Esophagus (tissue), 2 donors: ENCODE measurements at regions not wholly inside any gene's neighbourhood (a gene's known extent, or its start where the extent isn't known, plus 50 kb on each side); places are given as distances from the start of the nearest gene placed in this dataset.
"Not testable (repeated sequence)": the region's sequence is repeated elsewhere in the genome, so short reads cannot be mapped to it uniquely, and the experiment has no call there.

Experiments
- H3K27ac ChIP-seq, 2 donors: one replicate each; pipeline ENCODE4 v1.5.1; 2013; ENCODE audit warnings: low read depth in 2 of 2, mild to moderate bottlenecking in 2 of 2, inconsistent platforms in 1 of 2, low read length in 1 of 2, moderate library complexity in 1 of 2
- H3K27me3 ChIP-seq, 2 donors: one replicate each; pipeline ENCODE4 v1.6.1; 2013; ENCODE audit warnings: low read length in 2 of 2, control low read depth in 1 of 2, mild to moderate bottlenecking in 1 of 2; ENCODE audit not compliant: insufficient read depth in 2 of 2, control insufficient read depth in 1 of 2
- H3K36me3 ChIP-seq, 2 donors: one replicate each; pipeline ENCODE4 v1.6.1; 2013; ENCODE audit warnings: low read length in 1 of 2; ENCODE audit not compliant: control insufficient read depth in 2 of 2, insufficient read depth in 2 of 2
- H3K4me1 ChIP-seq, 2 donors: one replicate each; pipeline ENCODE4 v1.6.1; 2013; ENCODE audit warnings: low read length in 1 of 2; ENCODE audit not compliant: control insufficient read depth in 2 of 2, insufficient read depth in 2 of 2
- H3K4me3 ChIP-seq, 2 donors: one replicate each; pipeline ENCODE4 v1.5.1; 2013; ENCODE audit warnings: low read length in 2 of 2, mild to moderate bottlenecking in 2 of 2, low read depth in 1 of 2, moderate library complexity in 1 of 2
- H3K9me3 ChIP-seq, 2 donors: one replicate each; pipeline ENCODE4 v1.6.1; 2013; ENCODE audit warnings: mild to moderate bottlenecking in 2 of 2, low read depth in 1 of 2, low read length in 1 of 2, moderate library complexity in 1 of 2; ENCODE audit not compliant: control insufficient read depth in 2 of 2, insufficient read depth in 1 of 2
- WGBS, 2 donors: extraction: QIAGEN DNeasy Blood & Tissue Kit; methylation state at CpG; one replicate each; pipeline ENCODE4 v1.1.7; 2013; 5-methylcytosine and 5-hydroxymethylcytosine counted together
- donor health status: healthy with polysubstance abuse.
- donor health status: Bipolar disorder and iron deficiency.

- Histone ChIP-seq H3K4me1 (no peaks in the 10 kb centered on the region), H3K9me3 (no peaks in the 10 kb centered on the region), H3K4me3 (no peak overlapping the region), H3K27me3 (no peaks in the 10 kb centered on the region), H3K36me3 (no peaks in the 10 kb centered on the region), H3K27ac (no peak overlapping the region)
- WGBS, 2 donors, result 43 to 70% methylated on average over 1 of the region's 1 CpG
Observed at GRCh38 chr4:99736846-99737245, 79.2 kb upstream of the C4orf54 start.

DNA sequence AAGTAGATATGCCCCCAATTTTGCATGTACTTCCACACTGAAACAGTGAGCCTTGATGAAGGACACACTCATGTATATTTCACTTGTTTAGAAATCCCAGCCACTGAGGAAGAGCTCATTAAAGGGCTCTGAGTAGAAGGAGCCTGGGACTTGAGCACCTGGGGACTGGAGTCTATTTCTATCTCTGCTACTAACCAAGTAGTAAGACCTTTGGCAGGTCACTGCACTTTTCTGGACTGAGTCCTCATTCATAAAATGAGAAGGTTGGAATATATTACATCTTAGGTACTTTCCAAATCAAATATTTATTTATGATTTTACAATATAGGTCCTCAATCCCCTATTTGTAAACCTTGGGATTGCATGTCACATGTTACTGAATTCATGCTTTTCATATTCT, 78.2 kb upstream of the C4orf54 start:
- Histone ChIP-seq H3K9me3 (no peaks in the 10 kb centered on the region), H3K27me3 (no peaks in the 10 kb centered on the region), H3K4me1 (no peaks in the 10 kb centered on the region), H3K4me3 (no peak overlapping the region), H3K27ac (no peak overlapping the region), H3K36me3 (no peaks in the 10 kb centered on the region)

- Histone ChIP-seq H3K27me3 (no peaks in the 10 kb centered on the region), H3K9me3 (no peaks in the 10 kb centered on the region)
- WGBS, 2 donors, result 89 to 92% methylated on average over 2 of the region's 2 CpGs
Observed at GRCh38 chr4:99734583-99735322, 77.1 kb upstream of the C4orf54 start.

DNA sequence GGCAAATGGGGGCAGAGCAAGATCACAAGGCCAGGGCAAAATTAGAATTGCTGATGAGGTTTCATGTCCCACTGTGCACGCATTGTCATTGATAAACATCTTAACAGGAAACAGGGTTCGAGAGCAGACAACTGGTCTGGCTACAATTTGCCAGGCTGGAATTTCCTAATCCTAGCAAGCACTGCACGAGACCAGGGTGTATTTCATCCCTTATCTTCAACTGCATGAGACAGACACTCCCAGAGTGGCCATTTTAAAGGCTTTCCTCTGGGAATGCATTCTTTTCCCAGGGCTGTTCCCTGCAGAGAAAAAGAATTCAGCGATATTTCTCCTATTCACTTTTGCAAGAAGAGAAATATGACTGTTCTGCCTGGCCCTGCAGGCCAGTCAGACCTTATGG, 75.8 kb upstream of the C4orf54 start:
- H3K4me1 ChIP-seq, H3K27ac ChIP-seq, H3K9me3 ChIP-seq, H3K36me3 ChIP-seq, H3K4me3 ChIP-seq, H3K27me3 ChIP-seq: not testable (repeated sequence)
- 73 to 82% methylated on average over 4 of the region's 4 CpGs for WGBS, 2 donors

More at GRCh38 chr4:99734583-99735322, 77.1 kb upstream of the C4orf54 start:
- Histone ChIP-seq H3K4me3 (no peak overlapping the region), H3K4me1 (no peaks in the 10 kb centered on the region), H3K27ac (no peak overlapping the region), H3K36me3 (no peaks in the 10 kb centered on the region)

DNA sequence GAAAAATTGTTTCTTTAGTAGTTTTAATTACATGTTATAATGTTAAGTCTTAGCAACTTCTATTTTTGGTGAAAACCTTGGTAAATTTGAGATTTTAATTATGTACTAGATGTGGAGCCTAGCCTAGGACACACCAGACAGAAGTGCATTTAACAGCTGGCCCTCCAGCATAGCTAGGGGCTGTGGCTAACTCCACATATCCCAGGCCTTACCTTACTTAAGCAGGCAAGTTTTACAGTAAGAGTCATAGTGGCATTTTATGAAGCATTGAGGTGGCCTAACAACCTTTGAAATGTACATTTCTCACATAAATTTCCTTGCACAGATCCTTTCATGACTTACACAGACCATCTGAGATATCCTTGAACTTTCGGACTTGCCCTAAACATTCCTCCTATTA, 71.6 kb upstream of the C4orf54 start:
- no peaks in the 10 kb centered on the region for H3K36me3 ChIP-seq
- H3K4me3 ChIP-seq, result no peak overlapping the region
- no peaks in the 10 kb centered on the region for H3K27me3 ChIP-seq
- H3K9me3 ChIP-seq, result no peaks in the 10 kb centered on the region
- 95% methylated on average over 1 of the region's 1 CpG for WGBS, 2 donors
- no peaks in the 10 kb centered on the region for H3K4me1 ChIP-seq
- H3K27ac ChIP-seq, result no peak overlapping the region

DNA sequence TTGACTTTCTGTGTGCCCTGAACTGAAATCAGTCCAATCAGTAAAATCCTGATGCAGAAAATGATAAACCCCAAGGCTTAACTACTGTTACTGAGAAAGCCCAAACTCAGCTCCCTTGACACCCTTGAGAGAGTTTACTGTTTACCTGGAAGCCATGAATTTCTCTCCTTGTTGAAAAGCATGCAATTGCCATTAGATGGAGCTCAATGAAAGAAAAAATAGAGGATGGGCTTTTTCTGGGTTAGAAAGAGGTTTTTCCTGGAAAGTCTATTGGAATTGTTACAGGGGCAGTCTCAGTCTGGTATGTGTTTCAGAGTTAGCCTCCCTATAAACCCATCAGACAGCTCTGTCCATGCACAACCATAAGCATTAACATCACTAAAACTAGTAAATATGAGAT, 66.4 kb upstream of the C4orf54 start:
- Histone ChIP-seq H3K9me3 (no peaks in the 10 kb centered on the region), H3K4me3 (no peak overlapping the region), H3K4me1 (peaks cover 4% of the 10 kb centered on the region in 2 donors), H3K36me3 (no peaks in the 10 kb centered on the region), H3K27me3 (no peaks in the 10 kb centered on the region), H3K27ac (peak overlapping the region in 1 of 2 donors; percentile 26)

GRCh38 chr4:99723612-99724011, 66.0 kb upstream of the C4orf54 start:
- H3K4me1 ChIP-seq, result peaks cover 4% of the 10 kb centered on the region in 2 donors
- H3K27me3 ChIP-seq, result no peaks in the 10 kb centered on the region
- H3K4me3 ChIP-seq, result no peak overlapping the region
- H3K36me3 ChIP-seq, result no peaks in the 10 kb centered on the region
- no peaks in the 10 kb centered on the region for H3K9me3 ChIP-seq
- WGBS, 2 donors, result 7 to 10% methylated on average over 3 of the region's 3 CpGs
- H3K27ac ChIP-seq, result peak overlapping the region in 1 of 2 donors; percentile 26

DNA sequence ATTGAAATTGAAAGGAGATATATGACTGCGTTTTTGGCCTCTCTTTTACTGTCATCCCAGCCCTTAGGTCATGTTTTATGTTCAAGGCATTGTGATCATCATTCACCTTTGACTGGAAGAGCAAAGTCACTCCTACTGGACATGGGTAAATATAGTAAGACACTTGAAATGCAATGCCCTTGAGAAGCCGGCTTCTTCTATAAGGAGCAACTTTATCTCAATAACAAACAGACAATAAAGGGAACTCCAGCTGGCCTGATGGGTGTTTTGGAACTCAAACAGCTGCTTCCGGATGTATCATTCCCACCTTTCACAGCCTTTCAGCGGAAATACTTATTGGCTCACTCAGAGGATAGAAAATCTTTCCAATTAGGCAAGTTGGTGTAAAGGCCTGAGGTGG, 65.1 kb upstream of the C4orf54 start:
- no peak overlapping the region for H3K4me3 ChIP-seq
- H3K4me1 ChIP-seq, result peaks cover 4% of the 10 kb centered on the region in 2 donors
- H3K36me3 ChIP-seq, result no peaks in the 10 kb centered on the region
- H3K27ac ChIP-seq, result peak overlapping the region; percentile 42 to 58
- H3K9me3 ChIP-seq, result no peaks in the 10 kb centered on the region
- 46 to 56% methylated on average over 4 of the region's 4 CpGs for WGBS, 2 donors
- no peaks in the 10 kb centered on the region for H3K27me3 ChIP-seq

GRCh38 chr4:99722006-99722405, 64.4 kb upstream of the C4orf54 start:
- WGBS, 2 donors, result 47 to 64% methylated on average over 1 of the region's 1 CpG
- H3K36me3 ChIP-seq, result no peaks in the 10 kb centered on the region

GRCh38 chr4:99720206-99720605, 62.6 kb upstream of the C4orf54 start:
- H3K4me3 ChIP-seq, result no peak overlapping the region
- H3K4me1 ChIP-seq, result peaks cover 4% of the 10 kb centered on the region in 2 donors
- no peaks in the 10 kb centered on the region for H3K9me3 ChIP-seq

More at GRCh38 chr4:99722006-99722405, 64.4 kb upstream of the C4orf54 start:
- Histone ChIP-seq H3K27me3 (no peaks in the 10 kb centered on the region), H3K9me3 (no peaks in the 10 kb centered on the region), H3K27ac (peak overlapping the region; percentile 27 to 58), H3K4me3 (no peak overlapping the region), H3K4me1 (peaks cover 4% of the 10 kb centered on the region in 2 donors)

More at GRCh38 chr4:99720206-99720605, 62.6 kb upstream of the C4orf54 start:
- Histone ChIP-seq H3K36me3 (no peaks in the 10 kb centered on the region), H3K27me3 (no peaks in the 10 kb centered on the region), H3K27ac (no peak overlapping the region)
